Astrocyte (in vitro differentiated cells and primary cell): ENCODE measurements at regions not wholly inside any gene's neighbourhood (a gene's known extent, or its start where the extent isn't known, plus 50 kb on each side); places are given as distances from the start of the nearest gene placed in this dataset.

Experiments used
- DNase-seq: peaks from one replicate; pipeline ENCODE4 v3.0.0-alpha.2; 2010; ENCODE audit warnings: low read depth
- FAIRE-seq: peaks from 2 replicates; lab custom pipeline; 2011; peaks lifted over from hg19 to GRCh38; lab: Jason Lieb, UNC
- H2AFZ ChIP-seq: 2 replicates; pipeline ENCODE4 v1.6.0; 2012; ENCODE audit warnings: low read depth, low read length, inconsistent platforms
- H3K27ac ChIP-seq: 2 replicates; pipeline ENCODE4 v1.5.1; 2011; ENCODE audit warnings: low read depth, low read length, inconsistent platforms
- H3K27me3 ChIP-seq: 2 replicates; pipeline ENCODE4 v1.6.0; 2011; ENCODE audit warnings: low read length, inconsistent platforms; ENCODE audit not compliant: insufficient read depth
- H3K36me3 ChIP-seq: 2 replicates; pipeline ENCODE4 v1.5.1; 2011; ENCODE audit warnings: low read length, inconsistent platforms; ENCODE audit not compliant: insufficient read depth
- H3K4me1 ChIP-seq: 2 replicates; pipeline ENCODE4 v1.5.1; 2011; ENCODE audit warnings: low read length, inconsistent platforms; ENCODE audit not compliant: insufficient read depth
- H3K4me2 ChIP-seq: 2 replicates; pipeline ENCODE4 v1.6.0; 2012; ENCODE audit warnings: low read length, inconsistent platforms
- H3K4me3 ChIP-seq: 2 replicates; pipeline ENCODE4 v1.5.1; 2011; ENCODE audit warnings: low read depth, mild to moderate bottlenecking, low read length, inconsistent platforms; ENCODE audit not compliant: insufficient read depth
- H3K79me2 ChIP-seq: 2 replicates; pipeline ENCODE4 v1.6.0; 2012; ENCODE audit warnings: mild to moderate bottlenecking, low read length, inconsistent platforms; ENCODE audit not compliant: insufficient read depth
- H3K9ac ChIP-seq: 2 replicates; pipeline ENCODE4 v1.6.0; 2012; ENCODE audit warnings: mild to moderate bottlenecking, low read length, inconsistent platforms
- H3K9me3 ChIP-seq: 2 replicates; pipeline ENCODE4 v1.5.1; 2012; ENCODE audit warnings: low read depth, mild to moderate bottlenecking, low read length, inconsistent platforms; ENCODE audit not compliant: insufficient read depth
- H4K20me1 ChIP-seq: 2 replicates; pipeline ENCODE4 v1.6.0; 2012; ENCODE audit warnings: low read length, inconsistent platforms; ENCODE audit not compliant: insufficient read depth
- H3K27ac Mint-ChIP-seq: one replicate; pipeline ENCODE4 v1.8.0; 2021; ENCODE audit warnings: mild to moderate bottlenecking, mixed read lengths; ENCODE audit not compliant: unreplicated experiment
- H3K27me3 Mint-ChIP-seq: one replicate; pipeline ENCODE4 v1.8.0; 2021; ENCODE audit warnings: low read depth, mixed read lengths; ENCODE audit not compliant: unreplicated experiment
- H3K36me3 Mint-ChIP-seq: one replicate; pipeline ENCODE4 v1.8.0; 2021; ENCODE audit warnings: low read depth, mixed read lengths; ENCODE audit not compliant: unreplicated experiment
- H3K4me1 Mint-ChIP-seq: one replicate; pipeline ENCODE4 v1.8.0; 2021; ENCODE audit warnings: low read depth, mixed read lengths; ENCODE audit not compliant: unreplicated experiment
- H3K4me3 Mint-ChIP-seq: one replicate; pipeline ENCODE4 v1.8.0; 2021; ENCODE audit warnings: mild to moderate bottlenecking, moderate library complexity, mixed read lengths; ENCODE audit not compliant: unreplicated experiment
- H3K9me3 Mint-ChIP-seq: one replicate; pipeline ENCODE4 v1.8.0; 2021; ENCODE audit warnings: mild to moderate bottlenecking, mixed read lengths; ENCODE audit not compliant: unreplicated experiment
- EZH2 ChIP-seq: IDR thresholded peaks from 2 replicates; pipeline ENCODE4 v1.6.1; 2012; ENCODE audit warnings: mild to moderate bottlenecking, low read length, inconsistent platforms; ENCODE audit not compliant: insufficient read depth
- TF ChIP-seq, protein P1 (sequence below): IDR thresholded peaks from 2 replicates; pipeline ENCODE4 v1.5.1; 2011; ENCODE audit warnings: low read depth, mild to moderate bottlenecking, inconsistent platforms, low read length, moderate library complexity; ENCODE audit not compliant: insufficient read depth

DNA sequence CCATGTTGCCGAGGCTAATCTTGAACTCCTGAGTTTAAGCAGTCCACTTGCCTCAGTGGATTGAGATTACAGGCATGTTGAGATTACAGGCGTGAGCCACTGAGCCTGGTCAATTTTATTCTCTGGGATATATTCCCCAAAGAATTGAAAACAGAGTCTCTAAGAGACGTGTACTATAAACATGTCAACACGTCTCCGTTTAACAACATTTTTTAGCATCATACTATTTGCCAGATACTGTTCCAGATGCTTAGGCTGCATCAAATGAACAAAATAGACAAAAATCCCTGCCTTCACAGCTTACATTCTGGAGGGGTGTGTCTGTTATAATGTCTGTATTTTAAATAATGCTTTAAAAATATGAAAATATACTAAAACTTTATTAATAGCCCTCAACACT, 54.1 kb upstream of the PRKG1 start:
- no peaks in the 10 kb centered on the region for H3K4me1 ChIP-seq
- no peaks in the 10 kb centered on the region for H3K9me3 ChIP-seq
- H3K27me3 Mint-ChIP-seq = no peaks in the 10 kb centered on the region
- H3K9me3 Mint-ChIP-seq = no peaks in the 10 kb centered on the region
- no peak overlapping the region for H3K9ac ChIP-seq
- H3K4me1 Mint-ChIP-seq = no peaks in the 10 kb centered on the region
- TF ChIP-seq, protein P1, sequence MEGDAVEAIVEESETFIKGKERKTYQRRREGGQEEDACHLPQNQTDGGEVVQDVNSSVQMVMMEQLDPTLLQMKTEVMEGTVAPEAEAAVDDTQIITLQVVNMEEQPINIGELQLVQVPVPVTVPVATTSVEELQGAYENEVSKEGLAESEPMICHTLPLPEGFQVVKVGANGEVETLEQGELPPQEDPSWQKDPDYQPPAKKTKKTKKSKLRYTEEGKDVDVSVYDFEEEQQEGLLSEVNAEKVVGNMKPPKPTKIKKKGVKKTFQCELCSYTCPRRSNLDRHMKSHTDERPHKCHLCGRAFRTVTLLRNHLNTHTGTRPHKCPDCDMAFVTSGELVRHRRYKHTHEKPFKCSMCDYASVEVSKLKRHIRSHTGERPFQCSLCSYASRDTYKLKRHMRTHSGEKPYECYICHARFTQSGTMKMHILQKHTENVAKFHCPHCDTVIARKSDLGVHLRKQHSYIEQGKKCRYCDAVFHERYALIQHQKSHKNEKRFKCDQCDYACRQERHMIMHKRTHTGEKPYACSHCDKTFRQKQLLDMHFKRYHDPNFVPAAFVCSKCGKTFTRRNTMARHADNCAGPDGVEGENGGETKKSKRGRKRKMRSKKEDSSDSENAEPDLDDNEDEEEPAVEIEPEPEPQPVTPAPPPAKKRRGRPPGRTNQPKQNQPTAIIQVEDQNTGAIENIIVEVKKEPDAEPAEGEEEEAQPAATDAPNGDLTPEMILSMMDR = no peak
- no peak for TF ChIP-seq EZH2
- no peaks in the 10 kb centered on the region for H3K36me3 ChIP-seq
- no peak overlapping the region for H3K4me2 ChIP-seq
- DNase-seq (no peak), FAIRE-seq (no peak)
- no peak overlapping the region for H3K4me3 ChIP-seq
- H3K36me3 Mint-ChIP-seq = no peaks in the 10 kb centered on the region
- H3K27me3 ChIP-seq = no peaks in the 10 kb centered on the region
- no peak overlapping the region for H3K27ac Mint-ChIP-seq
- no peaks in the 10 kb centered on the region for H4K20me1 ChIP-seq
- no peak overlapping the region for H2AFZ ChIP-seq
- H3K79me2 ChIP-seq = no peaks in the 10 kb centered on the region
- no peak overlapping the region for H3K4me3 Mint-ChIP-seq
- no peak overlapping the region for H3K27ac ChIP-seq

DNA sequence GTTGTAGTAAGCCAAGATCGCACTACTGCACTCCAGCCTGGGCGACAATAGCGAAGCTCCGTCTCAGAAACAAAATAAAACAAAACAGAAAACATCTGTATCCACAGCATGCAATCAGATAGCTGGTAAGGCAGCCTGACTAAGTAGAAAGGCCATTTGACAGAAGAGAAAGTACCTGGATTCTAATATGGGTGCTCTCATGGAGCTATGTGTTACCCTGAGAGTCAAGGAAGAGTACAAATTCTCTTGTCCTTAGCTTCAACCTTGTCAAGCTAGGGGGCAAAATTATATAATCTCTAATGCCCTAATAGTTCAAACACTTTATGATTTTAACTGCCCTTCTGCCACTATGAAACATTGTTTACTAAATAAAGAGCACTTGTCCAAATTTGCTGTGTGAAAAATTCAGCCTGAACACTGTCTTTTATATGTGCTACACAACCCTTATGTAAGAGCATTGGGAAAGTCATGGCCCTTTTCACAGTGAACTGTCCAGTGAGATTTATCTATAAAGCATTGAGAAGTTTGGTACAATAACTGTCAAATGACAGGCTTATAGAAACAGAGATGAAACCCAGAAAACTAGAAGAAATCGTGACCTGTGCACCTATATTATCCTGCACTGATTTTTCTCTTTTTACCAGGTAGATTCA, 51.2 kb upstream of the PRKG1 start:
- H3K9ac ChIP-seq = no peak overlapping the region
- no peak for FAIRE-seq
- DNase-seq = no peak
- no peak overlapping the region for H3K4me2 ChIP-seq
- H3K9me3 ChIP-seq = no peaks in the 10 kb centered on the region
- H3K4me3 Mint-ChIP-seq = no peak overlapping the region
- TF ChIP-seq, protein P1 = no peak
- no peak for TF ChIP-seq EZH2
- H3K27me3 Mint-ChIP-seq = no peaks in the 10 kb centered on the region
- H3K36me3 Mint-ChIP-seq = no peaks in the 10 kb centered on the region
- no peaks in the 10 kb centered on the region for H3K27me3 ChIP-seq
- no peaks in the 10 kb centered on the region for H4K20me1 ChIP-seq
- H2AFZ ChIP-seq = no peak overlapping the region
- H3K36me3 ChIP-seq = no peaks in the 10 kb centered on the region
- H3K4me3 ChIP-seq = no peak overlapping the region
- no peaks in the 10 kb centered on the region for H3K4me1 ChIP-seq
- H3K4me1 Mint-ChIP-seq = no peaks in the 10 kb centered on the region
- H3K27ac Mint-ChIP-seq = no peak overlapping the region
- H3K27ac ChIP-seq = no peak overlapping the region
- no peaks in the 10 kb centered on the region for H3K9me3 Mint-ChIP-seq
- H3K79me2 ChIP-seq = no peaks in the 10 kb centered on the region

DNA sequence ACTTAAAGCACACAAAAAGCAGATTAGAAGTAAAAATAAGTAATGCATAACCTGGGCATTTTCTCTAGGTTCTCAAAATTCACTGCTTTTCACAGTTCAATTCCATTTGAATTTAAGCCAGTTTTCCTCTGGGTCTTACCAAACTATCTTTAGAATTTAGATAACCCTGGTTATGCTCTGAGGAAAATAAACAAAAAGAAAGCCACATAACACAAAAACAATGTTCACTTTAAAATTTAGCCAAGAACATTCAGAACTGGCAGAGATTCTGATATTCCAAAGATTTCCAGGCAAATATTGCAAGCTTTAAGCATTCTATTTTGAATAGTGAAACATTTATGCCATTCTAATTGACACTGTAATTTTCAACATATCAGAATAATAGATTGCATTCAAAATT, 50.7 kb upstream of the PRKG1 start:
- H3K36me3 ChIP-seq = no peaks in the 10 kb centered on the region

More for the DNA sequence above, 50.7 kb upstream of the PRKG1 start:
- Mint-ChIP-seq H3K27ac (no peak overlapping the region), H3K4me1 (no peaks in the 10 kb centered on the region), H3K9me3 (no peaks in the 10 kb centered on the region), H3K4me3 (no peak overlapping the region), H3K27me3 (no peaks in the 10 kb centered on the region), H3K36me3 (no peaks in the 10 kb centered on the region)
- no peak for DNase-seq
- no peak overlapping the region for H3K4me2 ChIP-seq
- H3K79me2 ChIP-seq = no peaks in the 10 kb centered on the region
- no peaks in the 10 kb centered on the region for H4K20me1 ChIP-seq
- H3K27ac ChIP-seq = no peak overlapping the region
- no peak for FAIRE-seq
- no peaks in the 10 kb centered on the region for H3K27me3 ChIP-seq
- no peaks in the 10 kb centered on the region for H3K9me3 ChIP-seq
- TF ChIP-seq EZH2 = no peak
- TF ChIP-seq, protein P1 = no peak
- H3K4me3 ChIP-seq = no peak overlapping the region
- H3K4me1 ChIP-seq = no peaks in the 10 kb centered on the region
- no peak overlapping the region for H3K9ac ChIP-seq
- no peak overlapping the region for H2AFZ ChIP-seq
